Spleen (tissue), 11 donors: ENCODE measurements at regions not wholly inside any gene's neighbourhood (a gene's known extent, or its start where the extent isn't known, plus 50 kb on each side); places are given as distances from the start of the nearest gene placed in this dataset.

Experiments used
- DNase-seq: peaks from one replicate; pipeline ENCODE4 v3.0.0-alpha.2; 2020
- H3K27ac ChIP-seq, 8 donors: fragments of 200-600 bp; sonication (generic) in 7 of 8; 1 replicate in 4 of 8; 2 replicates in 4 of 8; pipeline versions ENCODE4 v1.5.0 to v1.8.0; 2016 to 2021; ENCODE audit warnings: inconsistent platforms in 4 of 8, mild to moderate bottlenecking in 4 of 8, moderate library complexity in 1 of 8
- H3K27me3 ChIP-seq, 7 donors: fragments of 200-600 bp; sonication (generic) in 6 of 7; replicated peaks in 1 of 7; 1 replicate in 4 of 7; 2 replicates in 3 of 7; pipeline versions ENCODE4 v1.5.0 to v1.8.0; 2016 to 2021; ENCODE audit warnings: inconsistent platforms in 3 of 7, mild to moderate bottlenecking in 1 of 7
- H3K36me3 ChIP-seq, 6 donors: fragments of 200-600 bp; sonication (generic) in 5 of 6; 1 replicate in 4 of 6; 2 replicates in 2 of 6; pipeline versions ENCODE4 v1.5.0 to v1.8.0; 2016 to 2021; ENCODE audit warnings: inconsistent platforms in 2 of 6
- H3K4me1 ChIP-seq, 6 donors: fragments of 200-600 bp; sonication (generic) in 5 of 6; 1 replicate in 3 of 6; 2 replicates in 3 of 6; pipeline versions ENCODE4 v1.5.0 to v1.8.0; 2016 to 2021; ENCODE audit warnings: inconsistent platforms in 3 of 6
- H3K4me3 ChIP-seq, 8 donors: fragments of 200-600 bp; sonication (generic) in 7 of 8; 1 replicate in 4 of 8; 2 replicates in 4 of 8; pipeline versions ENCODE4 v1.5.0 to v1.8.0; 2016 to 2021; ENCODE audit warnings: inconsistent platforms in 4 of 8, mild to moderate bottlenecking in 4 of 8, moderate library complexity in 2 of 8
- H3K9me3 ChIP-seq, 8 donors: fragments of 200-600 bp; sonication (generic) in 7 of 8; 1 replicate in 4 of 8; 2 replicates in 4 of 8; pipeline versions ENCODE4 v1.5.0 to v1.8.0; 2016 to 2021; ENCODE audit warnings: inconsistent platforms in 4 of 8
- POLR2A ChIP-seq, 3 donors: fragments of 450-650 bp; IDR thresholded peaks; one replicate each; pipeline ENCODE4 v1.5.1; 2017; ENCODE audit warnings: antibody characterized with exemption in 3 of 3, mild to moderate bottlenecking in 1 of 3
- POLR2AphosphoS5 ChIP-seq, 3 donors: sonication (generic); formaldehyde crosslinking; IDR thresholded peaks; one replicate each; pipeline ENCODE4 v1.5.1; 2017; ENCODE audit warnings: antibody characterized with exemption in 3 of 3
- WGBS, 5 donors: extraction: QIAGEN DNeasy Blood & Tissue Kit in 3 of 5; methylation state at CpG; one replicate each; pipeline versions ENCODE4 v1.1.5 to v1.1.7; 2013 to 2018; 5-methylcytosine and 5-hydroxymethylcytosine counted together
- intact Hi-C: fragments of 100-400 bp; cut with DNase I; formaldehyde crosslinking; loops from one replicate; pipeline ENCODE4 v1.15.0; 2023; ENCODE audit warnings: low total_unique reads
- TF ChIP-seq, protein P1 (sequence below), 11 experiments: fragments of 200-600 bp in 7 of 11; fragments of 450-650 bp in 4 of 11; sonication (generic) in 4 of 11; IDR thresholded peaks in 8 of 11; conservative IDR thresholded peaks in 3 of 11; 1 replicate in 7 of 11; 2 replicates in 4 of 11; pipeline versions ENCODE4 v1.4.0 to v1.8.0; 2016 to 2021; ENCODE audit warnings: antibody characterized with exemption in 11 of 11, inconsistent platforms in 4 of 11, mild to moderate bottlenecking in 1 of 11
- donor health status: healthy with polysubstance abuse.
- donor health status: DM: no; HTN: no; CAD: no; lungs with moderate emphysema.
- donor health status: DM: no; HTN: no; CAD: no.
- donor health status: Bipolar disorder and iron deficiency.
- donor health status: healthy.
- donor health status: DM: no; HTN: no; CAD: no.
- donor health status: DM: yes; HTN: yes; CAD: no.

DNA sequence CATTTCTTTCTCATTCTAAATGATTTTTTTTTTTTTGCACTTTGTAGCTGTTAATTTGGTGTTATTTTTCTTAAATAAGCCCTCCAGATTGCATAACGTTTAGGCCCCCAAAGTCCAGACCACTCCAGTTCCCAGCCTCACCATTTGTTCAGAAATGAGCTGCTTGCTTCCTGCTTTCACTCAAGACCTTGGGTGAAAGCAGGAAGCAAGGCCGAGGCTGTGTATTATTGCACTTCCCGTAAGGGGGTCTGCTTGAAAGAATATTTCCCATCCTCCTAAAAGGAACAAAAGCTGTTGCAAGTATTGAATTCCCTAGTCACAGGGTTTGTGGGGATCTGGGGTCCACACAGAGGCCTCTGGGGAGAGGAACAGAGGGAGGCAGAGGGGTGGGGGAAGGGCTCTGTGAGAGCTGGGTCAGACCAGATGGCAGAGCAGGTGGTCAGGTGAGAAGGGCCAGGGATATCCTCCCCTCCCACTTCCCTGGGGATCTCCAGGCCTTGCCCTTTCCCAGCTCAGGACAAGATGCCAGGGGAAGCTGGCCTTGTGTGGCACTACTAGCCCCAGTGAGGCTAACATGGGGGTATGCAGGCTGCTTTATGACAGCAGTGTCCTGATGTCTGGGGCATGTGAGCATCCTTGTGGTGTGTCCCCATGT lies 51.6 kb upstream of the MYEOV start:
- 8 to 15% (median 9%) methylated on average over 3 of the region's 3 CpGs for WGBS, 5 donors

DNA sequence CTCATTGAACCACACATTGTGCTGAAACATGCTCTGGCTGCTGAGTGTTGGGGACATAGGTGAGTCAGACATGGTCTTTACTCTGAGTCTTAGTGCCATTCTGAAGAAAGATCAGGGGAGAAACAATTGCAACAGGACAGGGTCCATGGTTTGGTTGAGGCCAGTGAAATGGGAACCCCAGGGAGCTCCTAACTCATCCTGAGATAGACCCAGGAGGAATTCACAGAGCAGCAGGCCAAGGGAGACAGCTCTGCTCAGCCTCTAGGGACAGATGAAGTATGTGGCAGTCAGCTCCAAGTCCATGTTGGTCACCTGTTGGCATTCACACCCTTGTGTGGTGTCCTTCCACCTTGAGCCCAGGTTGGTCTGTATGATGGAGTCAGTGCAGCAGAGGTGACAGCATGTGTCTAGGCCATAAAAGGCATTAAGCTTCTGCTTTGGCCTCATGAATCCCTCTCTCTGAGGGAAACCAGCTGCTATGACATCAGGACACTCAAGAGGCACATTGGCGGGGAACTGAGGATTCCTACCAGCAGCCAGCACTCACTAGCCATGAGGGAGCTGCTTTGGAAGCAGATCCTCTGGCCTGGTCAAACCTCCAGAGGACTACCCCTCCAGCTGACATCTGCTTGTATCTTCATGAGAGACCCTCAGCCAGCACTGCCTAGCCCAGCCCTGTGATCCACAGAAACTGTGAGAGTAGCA lies 50.3 kb upstream of the MYEOV start:
- H3K9me3 ChIP-seq, result no peaks in the 10 kb centered on the region
- no peak overlapping the region for H3K27ac ChIP-seq
- intact Hi-C loops, result no loop called here

More for the DNA sequence above, 51.6 kb upstream of the MYEOV start:
- no peaks in the 10 kb centered on the region for H3K9me3 ChIP-seq
- H3K4me1 ChIP-seq, result peaks cover 6 to 19% (median 15%) of the 10 kb centered on the region in 6 donors
- H3K27ac ChIP-seq, result peak overlapping the region in 7 of 8 donors; percentile 36 to 77 (median 52)
- TF ChIP-seq POLR2AphosphoS5 (IDR thresholded peaks at IDR 0.05) (peak in 1 of 3 donors; percentile 33), POLR2A (IDR thresholded peaks at IDR 0.05) (no peak)
- H3K27me3 ChIP-seq, result no peaks in the 10 kb centered on the region
- DNase-seq, result no peak
- H3K4me3 ChIP-seq, result no peak overlapping the region
- H3K36me3 ChIP-seq, result no peaks in the 10 kb centered on the region
- intact Hi-C loops, result no loop called here

More for the DNA sequence above, 50.3 kb upstream of the MYEOV start:
- WGBS, 5 donors, result 78 to 100% (median 94%) methylated on average over 1 of the region's 1 CpG
- Histone ChIP-seq H3K36me3 (no peaks in the 10 kb centered on the region), H3K27me3 (no peaks in the 10 kb centered on the region), H3K4me1 (peaks cover 6 to 19% (median 15%) of the 10 kb centered on the region in 6 donors), H3K4me3 (no peak overlapping the region)
- no peak for DNase-seq
- no peak for TF ChIP-seq POLR2AphosphoS5 (IDR thresholded peaks at IDR 0.05)
- TF ChIP-seq, protein P1, sequence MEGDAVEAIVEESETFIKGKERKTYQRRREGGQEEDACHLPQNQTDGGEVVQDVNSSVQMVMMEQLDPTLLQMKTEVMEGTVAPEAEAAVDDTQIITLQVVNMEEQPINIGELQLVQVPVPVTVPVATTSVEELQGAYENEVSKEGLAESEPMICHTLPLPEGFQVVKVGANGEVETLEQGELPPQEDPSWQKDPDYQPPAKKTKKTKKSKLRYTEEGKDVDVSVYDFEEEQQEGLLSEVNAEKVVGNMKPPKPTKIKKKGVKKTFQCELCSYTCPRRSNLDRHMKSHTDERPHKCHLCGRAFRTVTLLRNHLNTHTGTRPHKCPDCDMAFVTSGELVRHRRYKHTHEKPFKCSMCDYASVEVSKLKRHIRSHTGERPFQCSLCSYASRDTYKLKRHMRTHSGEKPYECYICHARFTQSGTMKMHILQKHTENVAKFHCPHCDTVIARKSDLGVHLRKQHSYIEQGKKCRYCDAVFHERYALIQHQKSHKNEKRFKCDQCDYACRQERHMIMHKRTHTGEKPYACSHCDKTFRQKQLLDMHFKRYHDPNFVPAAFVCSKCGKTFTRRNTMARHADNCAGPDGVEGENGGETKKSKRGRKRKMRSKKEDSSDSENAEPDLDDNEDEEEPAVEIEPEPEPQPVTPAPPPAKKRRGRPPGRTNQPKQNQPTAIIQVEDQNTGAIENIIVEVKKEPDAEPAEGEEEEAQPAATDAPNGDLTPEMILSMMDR (IDR thresholded peaks at IDR 0.05 in 8 of 11, conservative IDR thresholded peaks at IDR 0.05 in 3 of 11), result no peak
- no peak for TF ChIP-seq POLR2A (IDR thresholded peaks at IDR 0.05)
